HT-29 (cell line): ENCODE measurements at regions not wholly inside any gene's neighbourhood (a gene's known extent, or its start where the extent isn't known, plus 50 kb on each side); places are given as distances from the start of the nearest gene placed in this dataset.
"Not testable (repeated sequence)": the region's sequence is repeated elsewhere in the genome, so short reads cannot be mapped to it uniquely, and the experiment has no call there.

Experiments
- DNase-seq: peaks from one replicate; pipeline ENCODE4 v3.0.0-alpha.2; 2015; ENCODE audit warnings: low spot score

DNA sequence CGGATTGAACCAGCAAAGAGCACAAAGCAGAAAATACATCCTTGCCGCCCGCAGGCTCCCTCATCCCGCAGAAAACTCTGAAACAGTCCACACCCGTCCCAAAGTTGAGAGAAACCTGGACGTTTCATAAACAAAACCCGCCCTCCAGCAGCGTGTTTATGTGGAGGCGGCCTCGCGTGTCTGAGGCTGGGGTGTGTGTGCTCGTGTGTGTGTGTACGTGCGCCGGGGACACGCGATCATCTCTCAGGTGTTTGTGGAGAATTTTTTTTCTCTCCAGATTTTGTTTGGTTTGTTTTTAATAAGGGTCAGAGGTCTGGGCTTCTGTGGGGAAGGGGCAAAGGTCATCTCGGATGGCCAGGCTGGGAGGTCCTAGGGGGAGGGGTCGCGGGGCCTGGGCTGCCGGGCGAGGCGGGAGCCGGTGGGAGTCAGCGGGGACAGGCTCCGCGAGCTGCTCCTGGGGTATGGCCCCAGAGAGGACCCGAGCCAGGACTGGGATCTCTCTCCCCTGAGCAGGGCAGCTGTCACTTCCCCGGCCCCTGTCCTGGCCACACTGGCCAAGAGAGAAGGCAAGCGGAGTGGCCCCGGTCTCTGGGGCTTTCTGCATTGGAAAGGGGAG lies 206.4 kb downstream of the C9orf50 start:
- peak; percentile 55 for DNase-seq

DNA sequence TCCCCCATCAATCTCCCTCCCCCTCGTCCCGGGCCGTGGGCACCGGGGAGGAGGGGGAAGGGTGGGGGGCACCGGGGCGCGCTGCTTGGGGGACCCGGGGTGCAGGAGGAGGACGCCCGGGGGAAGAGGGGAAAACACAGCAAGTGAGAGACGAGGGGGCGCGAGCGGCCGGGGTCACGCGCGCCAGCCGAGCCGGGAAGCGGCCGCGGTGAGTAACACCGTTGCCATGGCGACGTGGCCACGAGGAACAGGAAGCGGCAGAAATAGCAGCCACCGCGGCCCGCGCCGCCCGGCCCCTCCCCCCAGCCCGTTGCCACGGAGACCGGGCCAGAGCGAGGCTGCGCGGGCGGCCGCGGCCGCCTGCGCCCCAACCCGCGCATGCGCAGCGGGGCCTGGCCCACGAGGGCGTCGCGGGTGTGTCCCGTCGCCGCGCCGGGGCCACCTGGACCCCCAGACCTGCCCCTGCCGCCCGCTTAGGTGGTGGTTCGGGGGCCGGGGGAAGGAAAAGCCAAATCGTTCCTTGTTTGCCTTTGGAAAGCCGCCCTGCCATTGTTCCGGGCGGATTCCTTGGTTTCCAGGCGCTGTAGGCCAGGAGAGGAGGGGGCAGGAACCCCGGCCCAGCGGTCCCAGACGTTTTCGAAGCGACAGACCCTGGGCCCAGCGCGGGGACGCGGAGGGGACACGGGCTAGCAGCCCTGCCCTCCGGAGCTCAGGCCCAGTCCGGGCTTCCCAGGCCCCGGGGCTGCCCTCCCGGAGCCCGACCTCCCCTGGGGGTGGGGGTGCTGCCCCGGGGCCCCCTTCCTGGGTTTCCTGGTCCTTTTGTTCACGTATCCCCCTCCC lies 207.1 kb downstream of the C9orf50 start:
- DNase-seq = peak; percentile 97

DNA sequence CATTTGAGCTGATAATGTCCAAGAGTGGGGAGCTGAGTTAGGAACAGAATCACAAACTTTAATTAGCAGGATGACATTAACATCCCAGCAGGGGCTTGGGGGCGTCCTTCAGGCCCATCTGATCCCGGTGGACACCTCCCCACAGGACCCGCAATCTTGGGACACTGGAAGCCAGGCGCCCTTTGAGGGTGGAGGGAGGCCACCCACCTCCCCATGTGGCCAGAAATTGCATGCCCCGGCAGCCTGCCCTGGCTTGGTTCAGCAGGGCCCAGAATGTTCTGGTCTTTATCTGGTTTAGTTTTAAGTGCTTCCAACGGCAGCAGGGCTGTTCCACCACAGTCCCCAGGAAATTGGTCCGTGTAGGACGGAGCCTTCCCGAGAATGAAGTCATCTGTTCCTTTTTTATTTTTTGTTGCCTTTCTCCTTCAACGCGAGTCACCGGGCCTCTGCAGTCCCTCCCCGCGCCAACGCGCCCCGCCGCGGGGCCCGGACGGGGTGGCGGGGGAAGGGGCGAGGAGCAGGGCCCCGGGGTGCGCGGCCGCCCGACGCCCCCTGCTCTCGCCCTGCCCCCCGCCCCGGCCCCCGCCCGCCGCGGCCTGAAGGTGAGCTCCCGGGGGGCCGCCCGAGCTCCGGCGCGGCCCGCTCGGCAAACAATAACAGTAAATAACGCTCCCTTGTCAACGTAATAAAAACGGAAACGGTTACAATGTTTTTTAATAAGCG lies 207.9 kb downstream of the C9orf50 start:
- peak; percentile 61 for DNase-seq

DNA sequence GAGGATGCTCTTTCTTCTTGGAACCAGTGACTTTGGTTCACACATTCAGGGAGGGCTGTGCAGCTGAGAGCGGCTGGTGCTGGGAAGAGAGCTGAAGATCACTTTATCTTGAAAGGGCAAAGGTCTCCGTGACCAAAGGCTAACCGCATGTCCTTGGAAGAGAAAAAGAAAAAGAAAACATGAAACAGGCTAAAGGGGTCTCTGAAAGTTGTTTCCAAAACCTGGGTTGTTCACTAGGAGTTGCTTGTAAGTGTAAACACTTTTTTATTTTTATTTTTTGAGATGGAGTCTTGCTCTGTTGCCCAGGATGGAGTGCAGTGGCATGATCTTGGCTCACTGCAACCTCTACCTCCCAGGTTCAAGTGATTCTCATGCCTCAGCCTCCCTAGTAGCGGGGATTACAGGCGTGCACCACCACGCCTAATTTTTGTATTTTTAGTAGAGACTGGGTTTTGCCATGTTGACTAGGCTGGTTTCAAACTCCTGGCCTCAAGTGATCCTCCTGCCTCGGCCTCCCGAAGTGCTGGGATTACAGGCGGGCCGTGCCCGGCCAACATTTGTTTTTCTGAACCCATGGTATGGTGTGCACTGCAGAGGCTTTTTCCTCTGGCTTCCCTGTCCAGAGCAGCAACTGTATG lies 208.6 kb downstream of the C9orf50 start:
- DNase-seq = not testable (repeated sequence)

DNA sequence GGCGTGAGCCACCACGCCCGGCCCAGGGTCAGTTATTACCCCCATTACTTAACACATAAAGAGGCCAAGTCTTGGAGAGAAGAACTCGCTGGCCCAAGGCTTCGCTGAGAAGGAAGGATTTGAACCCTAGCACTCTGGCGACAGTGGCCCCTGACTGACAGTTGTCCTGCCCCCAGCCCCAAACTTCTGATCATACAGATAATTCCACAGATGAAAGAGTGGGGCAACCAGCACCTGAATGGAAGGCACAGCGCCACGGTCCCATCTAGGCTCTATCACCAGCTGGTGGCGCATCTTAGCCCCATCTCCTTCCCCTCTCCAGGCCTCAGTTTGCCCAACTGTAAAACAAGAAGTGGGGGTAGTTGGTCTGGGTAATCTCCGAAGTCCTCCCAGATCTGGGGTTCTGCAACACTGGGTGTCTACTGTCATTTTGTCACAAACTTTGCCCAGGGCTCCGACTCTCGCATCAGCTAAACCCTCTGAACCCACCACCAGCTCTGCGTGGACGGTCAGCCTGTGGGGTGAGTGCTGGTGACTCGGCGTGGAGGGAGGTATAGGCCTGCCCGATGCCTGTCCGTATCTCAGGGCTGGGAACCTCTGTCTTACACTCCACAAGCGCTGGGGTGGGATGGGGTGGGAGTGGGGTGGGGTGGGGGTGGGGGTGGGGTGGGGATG lies 209.3 kb downstream of the C9orf50 start:
- DNase-seq = no peak

DNA sequence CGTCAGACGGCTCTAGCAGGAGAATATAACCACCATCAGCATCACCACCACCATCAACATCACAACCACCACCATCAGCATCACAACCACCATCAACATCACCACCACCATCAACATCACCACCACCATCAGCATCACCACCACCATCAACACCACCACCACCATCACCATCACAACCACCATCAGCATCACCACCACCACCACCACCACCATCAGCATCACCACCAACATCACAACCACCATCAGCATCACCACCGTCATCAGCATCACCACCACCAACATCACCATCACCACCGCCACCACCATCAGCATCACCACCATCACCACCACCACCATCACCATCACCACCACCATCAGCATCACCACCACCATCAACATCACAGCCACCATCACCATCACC lies 210.7 kb downstream of the C9orf50 start:
- DNase-seq = no peak

DNA sequence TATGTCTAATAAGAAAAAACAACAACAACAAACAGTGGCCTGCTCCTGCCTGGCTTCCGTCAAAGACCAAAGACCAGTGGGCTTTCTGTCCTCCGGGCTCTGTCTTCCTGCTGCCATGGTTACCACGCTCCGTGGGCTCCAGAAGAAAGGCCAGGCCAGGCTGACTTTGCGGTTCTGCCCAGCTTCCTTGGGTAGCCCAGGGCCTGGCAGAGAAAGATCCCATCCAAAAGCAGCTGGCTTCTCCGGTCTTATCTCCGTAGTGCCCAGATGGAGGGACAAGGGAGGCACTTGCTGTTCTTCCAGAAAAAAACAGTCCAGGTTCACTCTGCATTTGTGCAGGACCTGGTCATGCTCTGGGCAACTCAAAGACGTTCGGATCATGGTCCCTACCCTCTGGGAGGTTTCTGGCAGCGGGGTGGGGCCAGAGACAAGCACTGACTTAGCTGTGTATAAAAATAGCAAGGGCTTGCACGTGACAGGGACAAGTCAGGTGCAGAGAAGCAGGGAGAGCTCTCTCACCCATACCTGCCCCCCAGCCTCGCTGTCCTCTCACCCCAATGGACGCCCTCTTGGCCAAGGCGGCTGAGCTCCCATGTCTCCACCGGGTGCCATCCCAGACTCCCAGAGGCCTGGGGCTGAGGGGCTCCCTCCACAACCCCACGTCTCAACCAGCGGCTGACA lies 212.2 kb downstream of the C9orf50 start:
- DNase-seq = no peak

DNA sequence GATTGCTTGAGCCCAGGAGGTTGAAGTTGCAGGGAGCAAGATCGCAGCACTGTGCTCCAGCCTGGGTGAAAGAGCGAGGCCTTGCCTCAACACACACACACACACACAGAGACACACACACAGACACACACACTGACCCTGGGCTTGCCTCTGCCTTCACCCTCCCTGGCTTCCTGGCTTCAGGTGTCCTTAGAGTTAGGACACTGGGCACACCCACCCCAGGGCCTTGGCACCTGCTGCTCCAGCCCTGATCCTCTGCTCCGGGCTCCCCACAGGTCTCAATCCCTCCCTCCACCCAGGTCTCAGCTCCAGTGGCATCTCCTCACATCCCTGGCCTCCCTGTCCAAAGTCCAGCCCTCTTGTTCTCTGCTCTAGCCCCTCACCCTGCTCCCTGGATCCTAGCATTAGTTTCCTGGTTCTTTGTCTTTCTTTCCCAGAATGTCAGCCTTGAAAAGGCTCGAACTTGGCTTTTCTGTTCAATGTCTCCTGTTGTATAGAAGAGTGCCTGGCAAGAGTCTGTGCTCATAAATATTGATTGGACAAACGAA lies 212.9 kb downstream of the C9orf50 start:
- DNase-seq = no peak

DNA sequence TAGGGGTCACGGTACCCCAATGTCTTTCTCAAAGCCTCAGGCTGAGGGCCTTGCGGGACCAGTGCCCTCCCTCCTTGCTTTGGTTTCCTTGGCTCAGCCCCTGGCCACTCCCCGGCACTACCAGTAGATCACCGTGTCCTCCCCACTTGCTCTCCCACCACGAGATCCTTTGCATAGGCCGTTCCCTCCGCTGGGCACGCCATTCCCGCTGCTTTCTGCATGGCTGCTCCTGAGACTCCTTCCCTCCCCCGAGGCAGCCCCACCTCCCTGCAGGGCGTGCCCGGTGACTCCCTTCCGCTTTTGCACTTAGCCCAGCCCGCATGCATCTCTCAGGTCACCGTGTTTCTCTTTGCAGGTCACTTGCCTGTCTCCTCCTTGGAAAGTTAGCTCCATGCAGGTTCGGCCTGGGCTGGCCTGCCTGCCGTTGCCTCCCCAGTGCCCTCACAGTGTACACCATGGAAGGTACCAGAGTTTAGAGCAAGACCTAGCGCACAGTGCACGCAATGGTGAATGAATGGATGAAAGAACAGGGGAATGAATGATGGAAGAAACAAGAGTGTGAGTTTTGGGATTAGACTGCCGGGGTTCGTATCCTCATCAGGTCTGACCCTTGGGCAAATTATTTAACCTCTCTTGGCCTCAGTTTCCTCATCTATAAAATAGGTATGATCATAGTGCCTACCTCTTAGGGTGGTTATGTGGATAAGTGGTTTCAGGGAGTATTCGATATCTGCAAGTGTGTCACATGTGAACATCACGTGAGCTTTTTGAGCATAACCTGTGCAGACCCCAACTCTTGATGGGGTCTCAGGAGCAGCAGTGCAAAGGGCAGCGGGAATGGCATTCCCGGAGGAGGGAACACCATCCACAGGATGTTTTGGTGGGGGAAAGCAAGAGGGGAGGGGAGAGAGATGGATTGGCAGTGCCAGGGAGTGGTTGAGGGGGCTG lies 214.3 kb downstream of the C9orf50 start:
- peak; percentile 45 for DNase-seq

DNA sequence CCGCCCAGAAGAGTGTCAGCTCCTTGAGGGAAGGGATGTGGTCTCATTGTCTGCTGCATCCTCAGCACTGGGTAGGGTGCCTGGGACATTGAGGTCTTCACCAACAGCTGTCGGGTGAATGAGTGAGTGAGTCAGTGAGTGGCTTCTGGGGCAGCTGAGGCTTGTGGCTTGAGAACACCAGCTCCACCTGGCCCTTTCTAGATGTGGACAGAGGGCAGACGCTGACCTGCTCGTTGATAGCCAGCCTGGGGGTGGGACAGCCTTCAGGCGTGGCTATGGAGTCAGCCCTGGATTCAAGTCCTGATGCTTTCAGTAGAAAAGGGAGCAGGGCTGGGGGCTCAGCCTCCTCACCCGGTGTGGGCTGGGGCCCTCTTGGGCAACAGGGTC lies 215.1 kb downstream of the C9orf50 start:
- no peak for DNase-seq

DNA sequence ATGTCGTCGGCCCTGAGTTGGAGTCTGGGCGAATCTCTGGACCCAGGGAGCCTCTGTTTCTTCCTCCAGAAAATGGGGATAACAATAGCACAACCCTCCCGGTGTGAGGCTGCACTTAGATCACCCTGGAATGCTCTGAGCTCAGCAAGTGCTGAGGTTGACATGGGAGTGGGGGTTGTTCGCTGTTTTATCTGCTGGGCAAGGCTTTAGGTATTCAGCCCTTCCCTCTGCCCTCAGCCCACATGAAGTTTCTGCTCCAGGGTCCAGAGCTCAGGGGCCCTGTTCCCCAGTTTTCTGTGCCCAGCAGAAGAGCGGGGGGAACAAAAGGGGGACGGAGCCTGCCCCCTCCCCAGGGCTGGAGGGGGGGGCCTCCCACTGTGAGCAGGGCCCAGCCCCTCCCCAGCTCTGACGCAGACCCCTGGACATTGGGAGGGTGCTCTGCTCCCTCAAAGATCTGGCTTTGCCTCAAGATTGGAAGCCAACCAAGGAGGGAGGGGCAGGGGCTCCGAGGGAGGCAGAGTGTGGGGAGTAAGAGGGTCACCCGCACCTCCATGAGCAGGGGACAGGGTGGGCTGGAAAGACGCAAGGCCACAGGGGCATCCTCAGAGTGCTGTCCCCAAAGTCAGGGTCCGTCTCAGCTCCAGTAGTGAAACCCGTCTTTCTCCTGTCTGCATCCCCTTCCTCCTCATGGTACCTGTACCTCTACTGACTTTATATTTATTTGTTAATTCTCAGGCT lies 215.6 kb downstream of the C9orf50 start:
- no peak for DNase-seq

DNA sequence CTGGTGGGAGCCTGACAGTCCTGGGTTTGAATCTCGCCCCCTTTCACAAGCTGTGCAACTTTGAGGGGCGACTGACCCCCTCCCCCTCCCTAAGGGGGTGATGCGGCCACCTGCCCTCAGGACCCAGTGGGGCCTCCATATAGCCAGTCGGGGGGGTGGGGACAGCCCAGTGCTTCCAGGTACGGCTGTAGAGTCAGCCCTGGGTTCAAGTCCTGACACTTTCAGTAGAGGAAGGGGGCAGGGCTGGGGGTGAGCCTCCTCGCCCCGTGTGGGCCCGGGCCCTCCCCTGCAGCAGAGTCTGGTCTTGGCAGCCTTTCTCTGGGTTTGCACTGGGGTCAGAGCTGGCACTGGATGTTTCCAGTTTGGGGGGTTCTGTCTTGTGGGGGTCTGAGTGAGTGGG lies 216.3 kb downstream of the C9orf50 start:
- DNase-seq = no peak

DNA sequence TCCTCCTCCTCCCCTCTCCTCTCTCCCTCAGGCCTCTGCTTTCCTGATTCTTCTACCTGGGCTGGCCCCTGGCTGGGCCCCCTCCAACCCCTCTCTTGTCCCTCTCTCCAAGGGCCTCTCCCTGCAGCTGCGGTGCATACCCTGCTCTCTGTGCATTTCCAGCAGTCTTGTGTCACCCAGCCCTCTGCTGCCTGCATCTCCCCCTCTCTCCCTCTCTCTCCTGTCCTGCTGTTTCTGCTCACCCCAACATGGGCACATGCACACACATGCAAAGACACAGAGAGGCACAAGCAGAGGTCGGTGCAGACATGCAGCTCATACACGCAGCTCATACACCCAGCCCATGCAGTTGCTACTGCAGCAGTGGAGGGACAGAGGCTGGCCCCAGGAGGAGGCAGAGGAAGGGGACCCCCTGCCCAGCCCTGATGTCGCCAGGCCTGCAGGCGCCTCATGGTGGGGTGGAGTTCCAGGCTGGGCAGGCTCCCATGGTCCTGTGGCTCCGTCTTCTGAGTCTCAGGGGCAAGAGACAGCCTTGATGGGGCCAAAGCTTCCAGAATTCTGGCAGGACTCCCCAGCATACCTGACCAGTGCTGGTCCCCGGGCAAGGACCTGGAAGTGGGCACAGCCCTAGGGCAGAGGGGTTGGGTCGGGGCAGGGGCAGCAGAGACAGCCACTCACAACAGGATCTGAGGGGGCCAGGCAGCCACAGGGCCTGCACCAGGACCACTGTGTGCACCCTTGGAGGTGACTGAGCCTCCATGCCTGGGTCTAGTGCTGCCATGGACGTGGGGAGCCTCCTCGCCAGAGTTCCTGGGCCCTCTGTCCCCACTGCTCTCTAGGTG lies 216.9 kb downstream of the C9orf50 start:
- no peak for DNase-seq

DNA sequence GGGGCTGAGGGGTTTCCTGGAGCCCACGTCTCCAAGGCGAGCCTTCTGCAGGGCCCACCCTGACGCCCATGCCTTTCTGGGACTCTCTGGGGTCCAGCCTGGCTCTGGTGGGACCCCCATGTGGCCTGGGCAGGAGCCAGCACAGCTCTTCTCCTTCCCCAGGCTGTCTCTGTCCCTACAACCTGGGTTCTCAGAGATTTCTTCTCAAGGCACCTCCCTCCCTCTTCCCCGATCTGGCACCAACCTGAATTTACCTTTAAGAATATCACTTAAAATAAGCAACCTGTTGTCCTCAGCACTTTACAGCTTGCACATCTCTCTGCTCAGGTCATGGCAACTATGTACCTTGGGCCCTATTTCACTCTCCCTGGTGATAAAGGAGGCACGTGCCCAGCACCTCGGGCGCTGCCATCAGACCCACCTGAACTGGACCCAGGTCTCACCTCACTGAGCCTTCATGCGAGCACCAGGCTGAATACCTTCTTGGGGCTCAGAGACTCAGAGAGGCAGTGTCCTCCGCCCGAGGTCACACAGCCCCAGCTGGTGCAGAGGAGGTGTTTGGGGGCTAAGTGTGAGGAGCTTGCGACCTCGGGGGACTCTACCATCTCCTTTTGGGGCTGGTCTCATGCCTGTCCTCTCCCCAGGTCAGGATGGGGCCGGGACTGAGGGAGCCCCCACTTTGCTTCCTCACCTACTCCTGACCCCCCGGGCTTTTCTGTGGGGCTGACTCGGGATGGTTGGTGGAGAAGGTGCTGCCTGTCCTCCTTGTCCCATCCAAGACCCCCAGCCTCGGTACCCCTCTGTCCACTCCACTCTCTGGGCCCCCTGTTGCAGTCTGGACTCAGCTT lies 217.7 kb downstream of the C9orf50 start:
- DNase-seq = no peak

DNA sequence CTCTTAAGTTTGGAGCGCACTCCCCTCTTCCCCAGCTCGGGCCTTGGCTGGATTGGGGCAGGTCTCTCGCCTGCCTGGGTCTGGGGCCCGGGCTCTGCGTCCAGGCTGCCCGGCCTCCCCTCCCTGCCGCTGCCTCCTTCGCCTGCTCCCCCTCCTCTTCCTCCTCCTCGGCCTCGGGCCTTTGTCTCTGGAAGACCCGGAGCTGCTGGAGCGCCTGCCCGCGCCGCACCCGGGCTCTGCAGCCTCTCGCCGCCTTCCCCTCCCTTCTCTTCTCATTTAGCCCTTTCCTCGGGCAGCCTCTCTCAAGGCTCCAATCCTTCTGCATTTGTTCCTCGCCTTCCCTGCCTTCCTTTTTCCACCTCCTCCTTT lies 218.5 kb downstream of the C9orf50 start:
- no peak for DNase-seq

DNA sequence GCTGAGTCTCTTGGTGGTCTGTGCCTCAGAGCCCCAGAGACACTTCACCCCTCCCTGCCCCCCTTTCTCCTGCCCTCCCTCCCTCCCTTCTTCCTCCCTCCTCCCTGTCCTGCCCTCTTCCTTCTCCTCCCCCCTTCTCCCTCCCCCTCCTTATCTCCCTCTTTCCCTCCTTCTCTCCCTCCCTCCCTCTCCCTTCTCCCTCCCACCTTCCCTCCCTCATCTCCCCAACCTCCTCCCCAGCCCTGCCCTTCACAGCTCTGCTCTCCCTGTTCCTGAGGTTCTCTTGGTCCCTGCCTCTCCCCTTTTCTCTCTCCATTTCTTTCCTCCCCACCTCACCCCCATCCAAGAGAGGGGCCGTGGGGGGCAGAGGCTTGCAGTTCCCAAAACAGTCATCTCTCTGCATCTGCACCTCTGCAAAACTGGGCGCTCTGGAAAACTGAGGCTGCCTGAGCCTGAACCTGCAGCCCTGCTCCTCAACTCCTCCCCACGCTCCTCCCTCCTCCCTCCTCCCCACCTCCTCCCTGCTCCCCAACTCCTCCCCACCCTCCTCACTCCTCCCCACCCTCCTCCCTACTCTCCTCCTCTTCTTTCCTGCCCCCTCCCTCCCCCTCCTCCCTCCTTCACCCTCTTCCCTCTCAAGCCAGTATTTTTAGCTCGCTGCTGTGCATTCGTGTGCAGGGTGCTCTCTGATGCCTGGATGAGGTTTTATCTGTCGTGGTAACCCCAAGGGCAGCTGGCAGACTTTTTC lies 219.1 kb downstream of the C9orf50 start:
- DNase-seq = no peak
